ENCODE measurements at regions not wholly inside any gene's neighbourhood (a gene's known extent, or its start where the extent isn't known, plus 50 kb on each side); places are given as distances from the start of the nearest gene placed in this dataset.
A peak's percentile ranks its signal among the peaks of the same experiment; 100 is the strongest.

DNA sequence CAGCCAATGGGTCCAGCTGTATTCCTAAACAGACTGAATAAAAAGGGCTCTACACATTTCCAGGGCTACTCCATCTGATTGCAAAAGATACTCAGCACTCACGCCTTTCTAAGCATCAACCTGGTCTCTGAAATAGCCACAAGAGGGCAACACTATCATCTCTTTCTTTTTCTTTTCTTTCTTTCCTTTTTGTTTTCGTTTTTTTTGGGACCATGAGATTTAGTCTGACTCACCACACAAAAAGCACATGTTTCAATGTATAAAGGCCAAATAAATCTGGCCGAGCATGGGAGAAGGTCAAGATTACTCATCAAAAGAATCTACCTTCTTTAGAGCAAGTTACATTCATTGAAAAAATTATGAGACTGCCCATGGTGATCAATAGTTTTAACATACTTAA, 805.6 kb upstream of the ARGLU1 start:
- TF ChIP-seq, protein P1, sequence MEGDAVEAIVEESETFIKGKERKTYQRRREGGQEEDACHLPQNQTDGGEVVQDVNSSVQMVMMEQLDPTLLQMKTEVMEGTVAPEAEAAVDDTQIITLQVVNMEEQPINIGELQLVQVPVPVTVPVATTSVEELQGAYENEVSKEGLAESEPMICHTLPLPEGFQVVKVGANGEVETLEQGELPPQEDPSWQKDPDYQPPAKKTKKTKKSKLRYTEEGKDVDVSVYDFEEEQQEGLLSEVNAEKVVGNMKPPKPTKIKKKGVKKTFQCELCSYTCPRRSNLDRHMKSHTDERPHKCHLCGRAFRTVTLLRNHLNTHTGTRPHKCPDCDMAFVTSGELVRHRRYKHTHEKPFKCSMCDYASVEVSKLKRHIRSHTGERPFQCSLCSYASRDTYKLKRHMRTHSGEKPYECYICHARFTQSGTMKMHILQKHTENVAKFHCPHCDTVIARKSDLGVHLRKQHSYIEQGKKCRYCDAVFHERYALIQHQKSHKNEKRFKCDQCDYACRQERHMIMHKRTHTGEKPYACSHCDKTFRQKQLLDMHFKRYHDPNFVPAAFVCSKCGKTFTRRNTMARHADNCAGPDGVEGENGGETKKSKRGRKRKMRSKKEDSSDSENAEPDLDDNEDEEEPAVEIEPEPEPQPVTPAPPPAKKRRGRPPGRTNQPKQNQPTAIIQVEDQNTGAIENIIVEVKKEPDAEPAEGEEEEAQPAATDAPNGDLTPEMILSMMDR (IDR thresholded peaks at IDR 0.05; ENCODE audit: insufficient read depth, low read depth, low read length, missing control alignments) = peak; percentile 48
- no peak overlapping the region for H3K4me3 ChIP-seq (ENCODE audit: low read length)
- DNase-seq (ENCODE audit: low read depth) = peak; percentile 9

DNA sequence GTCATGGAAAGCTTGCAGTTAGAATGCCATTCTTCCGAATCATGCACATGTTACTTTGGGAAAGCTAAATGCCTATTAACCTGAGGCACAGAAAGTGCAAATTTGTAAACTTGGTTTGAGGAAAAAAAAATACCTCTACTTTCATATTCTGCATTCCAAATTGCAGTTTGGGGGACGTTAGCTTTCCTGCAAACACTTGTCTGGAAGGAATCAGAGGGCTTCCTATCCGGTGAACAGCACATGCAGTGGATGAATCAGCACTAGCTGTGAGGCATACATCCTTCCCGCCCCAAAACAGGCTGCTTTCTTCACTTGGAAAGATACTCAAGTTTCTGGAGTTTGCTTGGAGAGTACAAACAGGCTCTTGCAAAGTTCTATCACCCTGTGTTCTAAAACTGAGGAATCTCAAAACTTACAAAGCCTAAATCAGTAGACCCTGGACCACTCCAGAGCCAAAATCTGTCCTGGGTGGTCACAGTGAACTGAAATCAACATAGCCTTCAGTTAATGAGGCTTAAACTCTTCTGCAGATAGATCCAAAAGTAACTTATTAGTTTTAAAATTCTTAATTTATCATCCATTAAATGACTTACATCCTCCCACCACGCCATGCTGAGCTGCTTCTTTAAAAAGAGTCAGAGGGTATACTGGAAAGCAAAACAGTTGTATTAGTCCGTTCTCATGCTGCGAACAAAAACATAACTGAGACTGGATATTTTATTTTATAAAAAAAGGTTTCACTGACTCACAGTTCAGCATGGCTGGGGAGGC, 802.3 kb upstream of the ARGLU1 start:
- TF ChIP-seq, protein P1 (IDR thresholded peaks at IDR 0.05; ENCODE audit: insufficient read depth, low read depth, low read length, missing control alignments) = no peak
- H3K4me3 ChIP-seq (ENCODE audit: low read length) = no peak overlapping the region
- DNase-seq (ENCODE audit: low read depth) = peak; percentile 60

DNA sequence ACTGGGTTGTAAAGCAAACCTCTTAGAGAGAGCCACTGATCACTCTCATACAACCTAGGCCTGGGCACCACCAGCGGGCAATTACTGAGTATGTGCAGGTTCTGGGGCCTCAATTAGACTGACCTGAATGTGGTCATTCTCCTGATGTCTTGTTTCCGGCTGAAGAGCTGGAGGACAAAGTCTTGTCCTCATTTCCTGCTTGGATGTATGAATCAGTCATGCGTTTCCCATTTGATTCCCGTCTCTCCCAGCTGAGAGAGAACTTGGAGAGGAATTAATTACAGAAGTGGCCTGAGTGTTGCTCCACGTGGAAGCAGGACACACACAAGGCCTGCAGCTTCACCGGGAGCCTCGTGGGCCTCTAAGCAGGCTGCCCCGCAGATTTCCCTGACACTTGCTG, 799.3 kb upstream of the ARGLU1 start:
- no peak for DNase-seq (ENCODE audit: low read depth)
- TF ChIP-seq, protein P1 (IDR thresholded peaks at IDR 0.05; ENCODE audit: insufficient read depth, low read depth, low read length, missing control alignments) = no peak
- H3K4me3 ChIP-seq (ENCODE audit: low read length) = no peak overlapping the region

DNA sequence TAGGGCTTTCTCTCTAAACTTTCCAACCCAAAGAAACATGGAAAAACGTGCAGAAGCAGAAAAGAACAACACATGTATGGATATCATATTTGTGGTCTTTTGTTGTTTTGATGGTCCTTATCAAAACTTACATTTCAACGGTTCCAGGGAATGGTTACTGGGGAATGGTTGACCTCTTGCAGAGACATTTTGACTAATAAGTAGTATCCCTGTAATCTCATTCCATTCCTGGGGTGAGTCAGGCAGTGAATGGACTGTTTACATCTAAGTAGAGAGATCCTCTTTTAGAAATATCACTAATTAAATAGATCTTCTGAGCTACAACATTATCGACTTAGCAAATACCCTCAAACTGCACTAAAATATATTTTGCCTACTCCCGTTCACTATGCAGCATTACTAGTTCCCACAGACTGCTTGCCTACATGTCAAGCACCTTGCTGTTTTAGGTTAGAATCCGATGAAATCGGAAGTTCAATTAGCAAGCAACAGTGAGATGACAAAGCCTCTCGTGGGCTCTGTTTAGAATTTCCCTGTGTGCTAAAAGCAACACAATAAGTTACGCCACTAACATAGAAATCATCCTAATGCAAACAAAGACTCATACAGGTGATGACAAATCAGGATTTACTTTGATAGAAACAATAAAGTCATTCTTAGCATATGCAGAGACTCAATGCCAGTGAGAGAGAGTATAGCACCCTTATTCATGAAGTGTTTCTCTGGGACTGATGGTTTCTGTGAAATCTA, 797.7 kb upstream of the ARGLU1 start:
- peak; percentile 10 for DNase-seq (ENCODE audit: low read depth)
- TF ChIP-seq, protein P1 (IDR thresholded peaks at IDR 0.05; ENCODE audit: insufficient read depth, low read depth, low read length, missing control alignments) = no peak
- no peak overlapping the region for H3K4me3 ChIP-seq (ENCODE audit: low read length)

DNA sequence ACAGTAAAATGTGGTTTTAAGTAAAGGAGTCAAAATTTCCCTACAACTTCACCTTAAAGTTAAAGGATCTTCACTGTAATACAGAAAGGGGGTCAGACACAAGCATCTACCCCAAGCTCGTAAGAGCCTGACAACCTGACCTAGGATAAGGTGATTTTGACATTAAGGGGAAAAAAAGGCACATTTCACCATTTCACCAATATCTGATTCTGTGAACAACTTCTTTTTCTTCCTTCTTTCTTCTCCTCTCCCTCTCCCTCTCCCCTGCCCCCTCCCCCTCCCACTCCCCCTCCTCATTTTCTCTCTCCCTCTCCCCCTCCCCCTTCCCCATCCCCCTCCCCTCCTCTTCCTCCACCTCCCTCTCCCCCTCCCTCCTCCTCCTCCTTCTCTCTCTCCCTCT, 796.7 kb upstream of the ARGLU1 start:
- TF ChIP-seq, protein P1 (IDR thresholded peaks at IDR 0.05; ENCODE audit: insufficient read depth, low read depth, low read length, missing control alignments) = no peak
- no peak overlapping the region for H3K4me3 ChIP-seq (ENCODE audit: low read length)
- no peak for DNase-seq (ENCODE audit: low read depth)

DNA sequence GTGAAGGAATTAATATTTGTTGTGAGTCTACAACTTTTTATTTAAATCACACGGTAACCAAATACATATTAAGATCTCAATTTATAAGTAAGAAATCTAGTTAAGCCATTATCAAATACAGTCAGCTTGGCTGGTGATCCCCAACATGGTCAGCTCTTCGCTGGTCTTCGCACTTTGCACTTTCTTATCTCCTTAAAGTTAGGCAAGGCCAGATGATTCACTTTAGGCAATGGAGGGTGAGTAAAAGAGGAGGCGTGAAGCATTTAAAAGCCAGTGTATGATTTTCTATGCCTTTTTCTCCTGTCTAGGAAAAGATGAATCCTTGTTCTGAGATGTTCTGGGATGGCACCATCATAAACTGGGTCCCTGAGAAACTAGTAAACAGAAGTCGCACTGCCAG, 793.7 kb upstream of the ARGLU1 start:
- TF ChIP-seq, protein P1 (IDR thresholded peaks at IDR 0.05; ENCODE audit: insufficient read depth, low read depth, low read length, missing control alignments) = no peak
- DNase-seq (ENCODE audit: low read depth) = no peak
- H3K4me3 ChIP-seq (ENCODE audit: low read length) = no peak overlapping the region
